IPS-18c (cell line): ENCODE measurements at regions not wholly inside any gene's neighbourhood (a gene's known extent, or its start where the extent isn't known, plus 50 kb on each side); places are given as distances from the start of the nearest gene placed in this dataset.
A peak's percentile ranks its signal among the peaks of the same experiment; 100 is the strongest.

Source experiments
- H3K4me3 ChIP-seq: 2 replicates; pipeline ENCODE4 v1.7.0; 2013; ENCODE audit warnings: low read depth, mild to moderate bottlenecking, low read length, moderate library complexity; ENCODE audit not compliant: insufficient read depth
- H3K9me3 ChIP-seq: one replicate; pipeline ENCODE4 v1.6.1; 2013; ENCODE audit warnings: mild to moderate bottlenecking, low read length, moderate library complexity; ENCODE audit not compliant: control insufficient read depth, insufficient read depth

DNA sequence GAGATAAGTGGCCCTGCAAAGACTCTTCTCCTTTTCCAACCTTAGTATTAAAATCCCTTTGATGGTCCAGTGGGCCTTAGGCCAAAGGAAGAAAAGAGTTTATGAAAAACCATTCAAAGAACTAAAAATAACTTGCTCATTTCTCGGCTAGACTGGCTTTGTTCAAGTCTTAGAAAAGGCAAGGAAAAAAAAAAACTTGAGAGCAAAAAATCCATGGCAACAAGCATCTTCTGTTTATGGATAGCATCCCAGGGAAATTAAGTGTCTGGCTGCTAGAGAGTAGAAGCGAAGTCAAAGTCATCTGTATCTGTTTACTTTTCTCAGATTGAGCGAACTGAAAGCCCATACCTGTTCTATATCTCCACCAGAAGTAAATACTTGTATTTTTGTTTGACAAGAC is 129.6 kb downstream of the KCTD15 start:
- no peak overlapping the region for H3K4me3 ChIP-seq
- H3K9me3 ChIP-seq, result peaks cover 3% of the 10 kb centered on the region

DNA sequence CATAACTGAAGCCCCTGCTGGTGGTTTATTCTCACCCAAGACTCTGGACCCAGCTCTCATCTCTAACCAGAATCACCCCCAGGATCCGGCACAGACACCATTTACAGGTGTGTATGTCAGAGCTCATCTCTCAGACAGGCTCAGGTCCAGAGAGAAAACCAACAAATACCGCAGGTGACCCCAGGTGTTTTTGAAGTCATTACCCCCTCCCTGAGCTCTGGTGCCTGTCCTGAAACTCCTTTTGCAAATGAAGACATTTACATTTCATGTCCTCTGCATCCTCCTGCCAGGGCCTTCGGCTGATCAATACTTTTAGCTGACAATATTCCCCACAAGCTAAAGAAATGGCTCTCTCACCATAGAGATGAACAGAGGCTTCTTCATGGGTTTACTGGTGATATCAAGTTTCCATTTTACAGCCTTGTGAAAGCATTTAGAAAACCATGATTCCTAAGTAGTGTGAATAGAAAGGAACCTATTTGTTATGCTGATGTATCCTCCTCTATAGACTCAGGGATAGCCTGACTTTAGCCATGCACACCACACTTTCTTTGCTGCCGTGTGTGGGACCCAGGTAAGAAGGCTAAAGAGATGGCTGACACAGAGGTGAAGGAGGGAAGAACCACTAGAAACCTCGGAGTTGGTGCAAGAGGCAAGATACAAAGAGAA is 131.3 kb downstream of the KCTD15 start:
- Histone ChIP-seq H3K9me3 (peaks cover 3% of the 10 kb centered on the region), H3K4me3 (peak overlapping the region; percentile 3; the same call in 1 of the 2 replicates)

DNA sequence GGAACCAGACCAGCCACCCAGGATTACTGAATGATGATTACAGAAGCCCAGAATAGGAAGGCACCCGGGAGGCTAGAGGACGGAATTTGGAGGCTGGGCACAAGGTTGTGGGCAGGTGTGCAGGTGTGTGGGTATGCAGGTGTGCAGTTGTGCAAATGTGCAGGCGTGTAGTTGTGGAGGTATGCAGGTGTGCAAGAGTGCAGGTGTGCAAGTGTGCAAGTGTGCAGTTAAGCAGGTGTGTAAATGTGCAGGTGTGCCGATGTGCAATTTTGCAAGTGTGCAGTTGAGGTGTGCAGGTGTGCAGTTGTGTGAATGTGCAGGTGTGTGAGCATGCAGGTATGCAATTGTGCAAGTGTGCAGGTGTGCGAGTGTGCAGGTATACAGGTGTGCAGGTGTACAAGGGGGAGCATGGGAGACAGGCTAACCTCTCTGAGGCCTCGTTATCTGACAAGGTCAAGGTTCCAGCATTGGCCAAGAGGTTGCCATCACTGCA is 131.8 kb downstream of the KCTD15 start:
- H3K9me3 ChIP-seq, result peaks cover 5% of the 10 kb centered on the region
- H3K4me3 ChIP-seq, result no peak overlapping the region

DNA sequence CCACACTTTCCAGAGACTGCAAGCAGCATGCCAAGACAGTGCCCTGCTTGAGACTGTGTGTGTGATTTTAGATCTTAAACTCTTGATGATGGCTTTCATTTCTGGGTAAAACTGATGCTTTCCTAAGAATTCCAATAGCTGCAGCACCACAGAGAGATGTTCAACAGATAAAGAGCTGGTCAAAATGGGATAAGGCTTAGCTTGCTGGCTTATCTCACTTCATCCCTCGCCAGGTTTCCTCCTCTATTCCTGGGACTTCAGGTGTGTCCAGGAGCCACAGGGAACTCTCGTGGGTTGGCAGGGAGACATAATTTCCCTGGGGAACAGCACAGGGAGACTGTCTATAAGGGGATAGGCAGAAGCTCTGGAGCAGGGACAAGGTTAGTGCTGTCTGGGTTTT is 137.3 kb downstream of the KCTD15 start:
- peaks cover 5% of the 10 kb centered on the region for H3K9me3 ChIP-seq
- no peak overlapping the region for H3K4me3 ChIP-seq

DNA sequence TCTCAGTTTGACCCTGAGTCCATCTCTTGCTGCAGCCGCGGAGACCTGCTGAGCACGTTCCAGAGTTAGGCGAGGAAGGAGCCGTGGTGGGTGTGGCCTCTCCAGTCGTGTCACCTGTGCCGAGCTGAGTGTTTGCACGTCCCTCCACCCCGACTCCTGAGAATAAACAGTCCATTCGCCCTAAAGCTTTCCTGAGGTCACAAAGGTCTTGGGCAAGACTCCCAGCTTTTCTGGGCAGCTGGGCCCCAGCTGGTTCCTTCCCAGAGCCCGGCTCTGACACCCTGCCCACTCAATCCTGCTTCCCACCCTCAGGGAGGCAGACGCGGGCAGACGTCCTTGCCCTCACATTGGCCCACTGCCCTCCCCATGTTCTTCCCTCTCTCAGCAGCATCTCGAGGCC is 142.2 kb downstream of the KCTD15 start:
- peaks cover 2% of the 10 kb centered on the region for H3K9me3 ChIP-seq
- no peak overlapping the region for H3K4me3 ChIP-seq

DNA sequence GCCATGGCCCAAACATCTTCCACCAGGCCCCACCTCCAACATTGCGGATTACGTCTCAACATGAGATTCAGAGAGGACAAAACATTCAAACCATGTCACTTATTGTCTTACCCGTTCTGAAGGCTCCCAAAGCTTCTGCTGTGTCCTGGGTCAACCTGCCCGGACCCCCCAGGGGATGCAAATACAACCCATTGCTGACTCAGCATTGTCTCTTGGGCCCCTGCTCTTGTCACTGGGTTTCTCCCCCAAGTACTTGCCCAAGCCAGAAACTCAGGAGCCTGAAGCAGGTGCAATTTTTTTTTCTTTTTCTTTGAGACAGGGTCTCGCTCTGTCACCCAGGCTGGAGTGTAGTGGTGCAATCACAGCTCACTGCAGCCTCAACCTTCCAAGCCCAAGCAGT is 144.5 kb downstream of the KCTD15 start:
- Histone ChIP-seq H3K4me3 (no peak overlapping the region), H3K9me3 (peaks cover 2% of the 10 kb centered on the region)

DNA sequence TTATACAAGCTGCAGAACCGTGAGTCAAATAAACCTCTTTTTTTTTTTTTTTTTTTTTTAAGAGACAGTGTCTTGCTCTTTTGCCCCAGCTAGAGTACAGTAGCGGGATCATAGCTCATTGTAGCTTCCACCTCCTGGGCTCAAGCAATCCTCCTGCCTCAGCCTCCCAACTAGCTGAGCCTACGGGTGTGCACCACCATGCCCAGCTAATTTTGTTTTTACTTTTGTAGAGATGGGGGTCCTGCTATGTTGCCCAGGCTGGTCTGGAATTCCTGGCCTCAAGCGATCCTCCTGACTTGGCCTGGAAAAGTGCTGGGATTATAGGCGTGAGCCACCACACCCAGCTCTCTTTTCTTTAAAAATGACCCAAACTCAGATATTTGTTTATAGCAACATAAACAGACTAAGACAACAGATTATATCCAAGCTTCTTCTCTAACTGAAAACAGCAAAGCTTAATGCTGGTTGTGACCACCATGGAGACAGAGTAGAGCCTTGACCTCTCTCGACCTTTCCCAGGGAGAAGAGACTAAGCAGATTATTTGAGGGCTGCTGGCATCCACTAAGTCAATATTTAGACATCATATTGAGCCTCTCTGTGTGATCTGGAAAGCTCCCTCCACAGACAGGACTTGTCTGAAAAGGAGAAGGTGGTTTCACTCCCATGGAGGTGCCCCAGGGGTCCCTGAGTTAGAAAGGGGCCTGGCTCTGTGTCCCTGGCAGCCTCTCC is 150.0 kb downstream of the KCTD15 start:
- Histone ChIP-seq H3K9me3 (no peaks in the 10 kb centered on the region), H3K4me3 (no peak overlapping the region)

DNA sequence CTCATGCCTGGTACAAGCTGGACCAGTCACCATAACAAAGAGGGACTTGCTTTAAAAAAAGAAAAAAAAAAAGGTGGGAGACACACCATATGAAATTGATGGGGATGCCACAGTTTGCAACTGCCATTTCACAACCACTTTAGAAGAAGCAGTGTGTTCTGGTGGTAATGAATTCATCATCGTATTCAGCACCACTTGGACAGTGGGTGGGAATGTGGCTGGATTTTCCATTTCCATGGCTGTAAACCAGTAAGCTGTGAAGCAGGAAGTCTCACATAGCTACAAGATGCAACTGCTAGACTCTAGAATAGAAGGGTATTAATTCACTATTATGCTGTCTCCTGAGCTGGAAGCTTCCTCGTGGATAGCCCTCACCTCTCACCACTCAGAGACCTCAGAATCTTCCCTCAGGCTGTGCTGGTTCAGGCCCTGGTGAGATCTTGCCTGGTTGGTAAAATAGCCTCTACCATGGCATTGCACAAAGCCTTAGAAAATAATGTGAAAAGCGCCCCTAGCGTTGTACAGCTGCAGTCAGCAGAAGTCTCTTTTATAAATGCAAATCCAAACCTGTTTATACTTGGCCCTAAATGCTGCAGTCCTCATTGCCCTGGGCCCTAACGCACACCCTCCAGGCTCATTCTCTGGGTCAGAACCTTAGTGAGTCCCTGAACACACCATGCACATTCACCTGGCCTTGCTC is 150.7 kb downstream of the KCTD15 start:
- Histone ChIP-seq H3K4me3 (no peak overlapping the region), H3K9me3 (no peaks in the 10 kb centered on the region)

DNA sequence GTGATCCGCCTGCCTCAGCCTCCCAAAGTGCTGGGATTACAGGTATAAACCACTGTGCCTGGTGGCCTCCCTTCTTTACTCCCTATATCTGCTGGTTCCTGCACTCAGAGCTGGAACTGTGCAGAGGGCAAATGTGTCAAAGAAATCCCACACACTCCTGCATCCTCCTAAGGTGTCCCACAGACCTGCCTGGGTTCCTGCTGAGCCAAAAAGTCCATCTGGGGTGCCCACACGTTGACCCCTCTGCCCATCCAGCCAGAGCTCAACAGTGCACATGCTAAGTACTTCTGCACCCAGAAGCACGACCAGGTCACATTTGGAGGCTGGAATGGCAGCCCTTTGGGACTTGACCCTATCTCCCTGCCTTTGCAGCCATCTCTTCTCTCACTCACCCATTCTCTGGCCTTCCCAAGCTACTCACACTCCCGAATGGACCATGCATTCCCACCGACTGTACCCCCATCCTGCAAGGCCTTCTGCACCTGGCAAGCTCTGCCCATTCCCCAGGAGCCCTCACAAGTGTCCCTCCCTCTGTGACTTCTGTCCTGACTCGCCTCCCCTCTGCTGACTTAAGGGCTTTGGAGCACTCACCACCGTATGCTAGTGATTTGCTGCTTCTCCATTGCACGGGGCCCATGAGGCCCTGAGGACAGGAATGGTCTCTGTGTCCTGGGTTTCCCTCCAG is 152.1 kb downstream of the KCTD15 start:
- Histone ChIP-seq H3K4me3 (no peak overlapping the region), H3K9me3 (no peaks in the 10 kb centered on the region)

DNA sequence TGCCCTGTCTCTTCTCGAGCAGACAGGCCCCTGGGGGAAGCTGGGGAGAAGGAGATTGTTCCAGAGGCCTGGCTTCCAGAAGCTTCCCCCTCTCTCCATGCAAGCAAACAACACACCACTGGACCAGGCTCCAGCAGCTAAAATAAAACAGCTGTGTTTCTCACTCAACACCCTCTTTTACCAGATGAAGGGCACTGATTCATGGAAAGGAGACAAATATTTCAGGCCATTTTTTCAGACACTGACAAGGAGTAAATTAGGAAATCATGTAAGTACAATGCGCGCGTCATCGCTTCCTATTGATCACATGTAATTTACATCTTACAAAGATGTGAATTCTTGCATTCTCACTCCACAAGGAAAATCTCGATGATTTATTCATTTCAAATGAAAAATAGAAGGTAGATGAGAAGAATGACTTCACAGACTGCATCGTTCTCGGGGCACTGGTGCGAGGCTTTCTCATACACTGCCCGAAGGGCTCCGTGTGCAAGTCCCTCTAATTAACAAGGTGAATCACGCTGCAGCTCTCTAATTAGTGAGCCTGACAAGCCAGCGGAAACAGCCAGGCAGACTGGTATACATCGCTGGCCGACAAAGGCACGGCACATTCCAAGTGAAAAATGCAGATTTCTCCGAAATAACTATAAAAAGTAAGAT is 153.6 kb downstream of the KCTD15 start:
- no peaks in the 10 kb centered on the region for H3K9me3 ChIP-seq
- no peak overlapping the region for H3K4me3 ChIP-seq

DNA sequence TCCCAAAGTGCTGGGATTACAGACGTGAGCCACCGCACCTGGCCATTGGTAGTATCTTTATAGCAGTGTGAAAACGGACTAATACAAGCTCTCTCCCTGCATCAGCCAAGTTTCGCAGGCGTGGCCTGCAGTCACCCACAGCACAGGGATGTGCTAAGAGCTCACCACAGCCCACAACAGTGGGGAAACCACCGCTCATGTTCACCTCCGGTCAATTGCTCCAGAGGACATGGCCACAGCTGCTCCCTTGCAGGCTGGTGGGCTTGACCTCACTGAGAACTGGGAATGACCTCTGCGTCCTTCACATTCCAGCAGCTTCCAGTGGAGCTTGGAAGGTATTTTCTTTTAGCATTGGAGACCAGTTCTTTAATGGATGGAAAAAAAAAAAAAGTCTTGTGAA is 156.4 kb downstream of the KCTD15 start:
- no peaks in the 10 kb centered on the region for H3K9me3 ChIP-seq
- no peak overlapping the region for H3K4me3 ChIP-seq

DNA sequence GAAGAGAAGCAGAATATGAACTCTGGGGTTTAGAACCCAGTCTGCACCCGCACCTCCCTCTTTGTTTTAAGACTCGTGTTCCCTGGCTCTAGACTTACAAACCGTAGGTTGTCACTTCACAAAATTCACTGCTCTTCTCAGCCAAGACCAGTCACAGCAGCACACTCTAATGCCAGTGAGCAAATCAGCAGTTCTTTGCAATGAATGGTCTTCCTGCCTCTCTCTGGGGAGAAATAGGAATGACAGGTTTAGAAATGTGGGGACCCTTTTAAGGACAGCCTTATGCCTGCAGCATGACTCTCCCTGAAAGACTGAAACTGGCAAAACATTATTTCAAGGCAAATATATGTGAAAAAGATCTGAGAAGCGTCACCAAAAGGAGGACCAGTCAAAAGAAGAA is 156.9 kb downstream of the KCTD15 start:
- no peaks in the 10 kb centered on the region for H3K9me3 ChIP-seq
- no peak overlapping the region for H3K4me3 ChIP-seq

DNA sequence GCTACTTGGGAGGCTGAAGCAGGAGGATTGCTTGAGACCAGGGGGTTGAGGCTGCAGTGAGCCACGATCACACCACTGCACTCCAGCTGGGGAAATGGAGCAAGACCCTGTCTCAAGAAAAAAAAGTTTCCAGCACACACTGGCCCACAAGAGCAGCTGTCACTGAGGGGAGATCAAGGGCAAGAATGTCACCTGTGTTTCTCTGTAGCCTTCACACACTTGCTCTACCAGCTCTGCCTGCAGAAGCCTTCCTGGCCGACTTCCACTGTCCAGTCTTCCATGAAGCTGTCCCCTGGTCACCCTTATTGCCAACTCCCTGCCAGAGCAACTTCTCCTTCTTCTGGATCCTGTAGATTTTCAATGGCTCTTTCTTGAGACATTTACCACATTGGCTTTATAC is 158.0 kb downstream of the KCTD15 start:
- Histone ChIP-seq H3K9me3 (no peaks in the 10 kb centered on the region), H3K4me3 (no peak overlapping the region)

DNA sequence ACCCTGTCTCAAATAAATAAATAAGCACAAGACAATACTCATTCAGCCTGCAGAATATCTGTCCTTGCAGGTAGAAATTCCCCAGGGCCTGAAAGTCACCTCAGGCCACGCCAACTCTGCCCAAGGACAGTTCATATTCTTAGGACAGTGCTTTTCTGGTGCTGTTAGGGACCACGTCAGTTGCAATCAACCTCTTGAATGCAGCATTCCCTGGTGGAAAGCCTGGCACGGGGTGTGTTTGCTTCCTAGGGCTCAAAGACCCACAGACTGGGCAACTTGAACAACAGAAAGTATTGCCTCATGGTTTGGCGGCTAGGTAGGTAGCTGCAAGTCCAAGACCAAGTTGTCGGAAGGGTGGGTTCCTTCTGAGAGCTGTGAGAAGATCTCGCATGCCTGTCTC is 160.3 kb downstream of the KCTD15 start:
- Histone ChIP-seq H3K4me3 (no peak overlapping the region), H3K9me3 (no peaks in the 10 kb centered on the region)

DNA sequence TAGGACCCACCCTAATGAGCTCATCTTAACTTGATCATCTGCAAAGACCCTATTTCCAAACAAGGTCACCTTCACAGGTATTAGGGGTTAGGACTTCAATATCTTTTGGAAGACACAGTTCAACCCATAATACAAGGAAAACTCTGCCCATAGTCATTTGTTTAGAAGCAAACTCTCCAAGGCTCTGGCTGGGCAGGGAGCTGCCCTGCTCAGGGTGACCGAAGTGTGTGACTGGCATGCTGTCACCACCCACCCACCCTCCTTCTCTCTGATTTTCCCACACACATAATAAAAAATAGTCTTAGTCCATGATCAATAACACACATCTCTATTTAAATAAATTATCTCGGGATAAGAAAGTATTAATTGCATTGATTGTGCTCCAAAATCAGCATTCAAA is 161.1 kb downstream of the KCTD15 start:
- H3K9me3 ChIP-seq, result no peaks in the 10 kb centered on the region
- no peak overlapping the region for H3K4me3 ChIP-seq

DNA sequence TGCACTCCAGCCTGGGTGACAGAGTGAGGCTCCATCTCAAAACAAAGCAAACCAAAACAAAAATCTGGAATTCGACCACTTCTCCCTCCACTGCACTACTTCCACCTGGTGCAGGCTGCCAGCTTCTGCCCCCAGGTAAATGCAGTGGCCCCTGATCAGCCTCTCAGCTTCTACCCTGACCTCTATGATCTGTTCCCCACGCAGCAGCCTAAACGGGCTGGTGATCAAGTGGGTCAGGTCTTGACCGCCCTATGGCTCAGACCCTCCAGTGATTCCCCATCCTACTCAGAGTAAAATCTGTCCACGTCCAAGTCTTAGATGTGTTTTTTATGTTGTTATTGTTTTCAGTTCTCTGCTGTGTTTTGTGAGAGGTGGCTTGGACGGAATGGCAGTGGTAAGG is 163.9 kb downstream of the KCTD15 start:
- no peak overlapping the region for H3K4me3 ChIP-seq

DNA sequence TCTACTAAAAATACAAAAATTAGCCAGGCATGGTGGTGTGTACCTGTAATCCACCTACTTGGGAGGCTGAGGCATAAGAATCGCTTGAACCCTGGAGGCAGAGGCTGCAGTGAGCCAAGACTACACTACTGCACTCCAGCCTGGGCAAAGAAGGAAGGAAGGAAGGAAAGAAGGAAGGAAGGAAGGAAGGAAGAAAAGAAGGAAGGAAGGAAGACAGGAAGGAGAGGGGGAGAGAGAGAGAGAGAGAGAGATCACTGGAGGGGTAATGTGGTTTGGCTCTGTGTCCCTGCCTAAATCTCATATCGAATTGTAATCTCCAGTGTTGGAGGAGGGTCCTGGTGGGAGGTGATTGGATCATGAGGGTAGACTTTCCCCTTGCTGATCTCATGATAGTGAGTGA is 165.5 kb downstream of the KCTD15 start:
- no peaks in the 10 kb centered on the region for H3K9me3 ChIP-seq
- no peak overlapping the region for H3K4me3 ChIP-seq

More for the DNA sequence above, 163.9 kb downstream of the KCTD15 start:
- no peaks in the 10 kb centered on the region for H3K9me3 ChIP-seq
